ENCODE measurements at regions not wholly inside any gene's neighbourhood (a gene's known extent, or its start where the extent isn't known, plus 50 kb on each side); places are given as distances from the start of the nearest gene placed in this dataset.
A peak's percentile ranks its signal among the peaks of the same experiment; 100 is the strongest.

DNA sequence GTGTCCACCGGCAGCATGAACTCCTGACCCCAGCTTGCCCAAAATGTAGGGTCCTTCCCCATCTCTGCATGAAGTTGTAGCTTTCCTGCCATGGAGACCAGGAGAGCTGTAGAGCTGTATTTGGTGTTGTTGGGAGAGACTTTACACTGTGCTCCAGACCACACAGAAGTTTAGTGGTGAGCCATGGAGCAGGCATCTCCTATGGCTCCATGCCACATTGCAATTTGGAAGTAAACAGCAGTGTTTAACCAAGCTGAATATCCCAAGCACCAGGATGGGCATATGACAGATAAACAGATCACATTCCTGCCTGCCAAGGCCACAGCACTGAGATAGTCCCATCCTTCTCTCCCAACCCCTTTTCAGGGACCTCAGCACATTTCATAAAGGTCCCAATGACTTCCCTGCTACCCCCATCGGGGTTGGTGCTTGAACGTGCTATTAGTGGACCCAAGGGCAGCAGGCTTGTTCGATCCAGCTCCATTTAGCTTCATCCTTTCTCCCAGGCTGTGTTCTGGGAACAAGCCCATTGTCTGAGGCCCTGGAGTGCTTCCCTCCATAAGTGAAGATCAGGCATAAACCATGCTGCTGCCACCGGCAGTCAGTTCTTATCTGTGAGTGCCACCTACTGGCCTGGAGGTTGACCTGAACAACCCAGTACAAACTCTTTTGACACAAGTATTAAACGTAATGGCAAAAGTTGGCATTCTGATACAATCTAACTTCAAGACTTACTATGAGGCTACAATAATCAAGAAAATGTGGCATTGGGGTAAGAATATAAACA is 172.3 kb upstream of the ATXN7L3B start:
- Histone ChIP-seq H3K4me2 (no peak overlapping the region), H3K9me3 (peaks cover 23% of the 10 kb centered on the region; the same call in 2 of the 3 replicates), H3K4me1 (peaks cover 10% of the 10 kb centered on the region), H3K27ac (peak overlapping the region in 1 of 2 experiments; percentile 28; a peak in 2 of 6 replicates), H3K4me3 (no peak overlapping the region)
- CTCF ChIA-PET = interaction anchor here (0.8 to 1.3 kb wide), 2 partner anchors 8 to 10 kb away, joined by 3 to 5 read pairs; no protein-coding TSS in a partner anchor
- ATAC-seq (peak; percentile 30 to 86; a peak in 4 of 6 replicates), DNase-seq (ENCODE audit: low read depth in 1 of 2, low spot score in 1 of 2) (peak in 1 of 2 experiments; percentile 54), FAIRE-seq (no peak)
- POLR2A ChIA-PET = no interaction called here
- 58% methylated on average over 6 of the region's 6 CpGs for WGBS (ENCODE audit: missing lambda C conversion rate)
- TF ChIP-seq RAD21 (conservative IDR thresholded peaks at IDR 0.05 in 1 of 2, IDR thresholded peaks at IDR 0.05 in 1 of 2) (peak in 1 of 2 experiments; percentile 65; a peak in 2 of 5 replicates), USF2 (IDR thresholded peaks at IDR 0.05) (no peak)
- TF ChIP-seq, protein P1, sequence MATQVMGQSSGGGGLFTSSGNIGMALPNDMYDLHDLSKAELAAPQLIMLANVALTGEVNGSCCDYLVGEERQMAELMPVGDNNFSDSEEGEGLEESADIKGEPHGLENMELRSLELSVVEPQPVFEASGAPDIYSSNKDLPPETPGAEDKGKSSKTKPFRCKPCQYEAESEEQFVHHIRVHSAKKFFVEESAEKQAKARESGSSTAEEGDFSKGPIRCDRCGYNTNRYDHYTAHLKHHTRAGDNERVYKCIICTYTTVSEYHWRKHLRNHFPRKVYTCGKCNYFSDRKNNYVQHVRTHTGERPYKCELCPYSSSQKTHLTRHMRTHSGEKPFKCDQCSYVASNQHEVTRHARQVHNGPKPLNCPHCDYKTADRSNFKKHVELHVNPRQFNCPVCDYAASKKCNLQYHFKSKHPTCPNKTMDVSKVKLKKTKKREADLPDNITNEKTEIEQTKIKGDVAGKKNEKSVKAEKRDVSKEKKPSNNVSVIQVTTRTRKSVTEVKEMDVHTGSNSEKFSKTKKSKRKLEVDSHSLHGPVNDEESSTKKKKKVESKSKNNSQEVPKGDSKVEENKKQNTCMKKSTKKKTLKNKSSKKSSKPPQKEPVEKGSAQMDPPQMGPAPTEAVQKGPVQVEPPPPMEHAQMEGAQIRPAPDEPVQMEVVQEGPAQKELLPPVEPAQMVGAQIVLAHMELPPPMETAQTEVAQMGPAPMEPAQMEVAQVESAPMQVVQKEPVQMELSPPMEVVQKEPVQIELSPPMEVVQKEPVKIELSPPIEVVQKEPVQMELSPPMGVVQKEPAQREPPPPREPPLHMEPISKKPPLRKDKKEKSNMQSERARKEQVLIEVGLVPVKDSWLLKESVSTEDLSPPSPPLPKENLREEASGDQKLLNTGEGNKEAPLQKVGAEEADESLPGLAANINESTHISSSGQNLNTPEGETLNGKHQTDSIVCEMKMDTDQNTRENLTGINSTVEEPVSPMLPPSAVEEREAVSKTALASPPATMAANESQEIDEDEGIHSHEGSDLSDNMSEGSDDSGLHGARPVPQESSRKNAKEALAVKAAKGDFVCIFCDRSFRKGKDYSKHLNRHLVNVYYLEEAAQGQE (IDR thresholded peaks at IDR 0.05) = no peak

DNA sequence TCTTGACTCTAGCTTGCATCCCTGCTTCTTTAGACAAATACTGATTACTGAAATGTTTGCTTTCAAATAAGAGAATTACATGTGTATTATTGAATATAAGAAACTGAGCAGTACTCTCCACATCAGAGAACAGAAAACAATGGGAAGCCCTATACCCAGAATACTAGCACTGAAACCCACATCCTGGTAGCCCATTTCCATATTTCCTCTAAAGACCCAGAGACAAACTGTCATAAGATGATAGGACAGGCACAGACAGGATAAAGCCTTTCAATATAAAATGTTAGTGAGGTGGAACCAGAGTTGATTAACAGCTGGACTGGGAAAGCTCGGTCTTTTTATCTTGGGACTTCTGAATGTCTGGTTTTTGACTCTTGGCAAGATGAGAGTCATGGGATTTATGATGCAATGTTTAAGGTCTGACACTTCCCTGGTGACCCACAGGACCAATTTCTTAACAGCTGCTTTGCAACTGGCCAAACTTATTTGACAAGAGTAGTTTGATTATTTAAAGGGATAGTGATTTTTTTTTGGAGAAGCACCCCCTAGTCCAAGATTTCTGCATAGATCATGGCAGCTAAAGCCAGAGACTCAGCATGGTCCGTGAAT is 166.9 kb upstream of the ATXN7L3B start:
- Histone ChIP-seq H3K4me1 (peaks cover 15% of the 10 kb centered on the region), H3K9me3 (peaks cover 19% of the 10 kb centered on the region; the same call in 1 of the 3 replicates), H3K27ac (peak overlapping the region; percentile 65 to 82), H3K4me2 (peak overlapping the region; percentile 42), H3K4me3 (no peak overlapping the region)
- peak; percentile 36 for FAIRE-seq
- CTCF ChIA-PET = interaction anchor here (0.7 to 1.7 kb wide), 4 partner anchors 10 to 102 kb away, joined by 3 to 6 read pairs (median 4); no protein-coding TSS in a partner anchor
- TF ChIP-seq GATA3 (IDR thresholded peaks at IDR 0.05; ENCODE audit: borderline replicate concordance) = peak; percentile 50; the same call in 1 of the 2 replicates
- TF ChIP-seq HES2 (IDR thresholded peaks at IDR 0.05) = peak; percentile 88
- TF ChIP-seq EP300 (IDR thresholded peaks at IDR 0.05) = peak; percentile 77 to 78; a peak in 3 of 5 replicates
- TF ChIP-seq SMC3 (IDR thresholded peaks at IDR 0.05) = peak; percentile 37; the same call in 2 of the 3 replicates
- TF ChIP-seq RCOR1 (IDR thresholded peaks at IDR 0.05; ENCODE audit: low read depth, low read length) = no peak
- no peak for TF ChIP-seq TFCP2L1 (CRISPR knock-in tag; IDR thresholded peaks at IDR 0.05)
- no peak for TF ChIP-seq ZFP36 (IDR thresholded peaks at IDR 0.05; ENCODE audit: borderline replicate concordance, partially characterized antibody)
- peak in 1 of 2 experiments; percentile 52; a peak in 2 of 5 replicates for TF ChIP-seq RAD21 (conservative IDR thresholded peaks at IDR 0.05 in 1 of 2, IDR thresholded peaks at IDR 0.05 in 1 of 2)
- peak; percentile 93 for TF ChIP-seq CEBPB (IDR thresholded peaks at IDR 0.05)
- TF ChIP-seq, protein P2, sequence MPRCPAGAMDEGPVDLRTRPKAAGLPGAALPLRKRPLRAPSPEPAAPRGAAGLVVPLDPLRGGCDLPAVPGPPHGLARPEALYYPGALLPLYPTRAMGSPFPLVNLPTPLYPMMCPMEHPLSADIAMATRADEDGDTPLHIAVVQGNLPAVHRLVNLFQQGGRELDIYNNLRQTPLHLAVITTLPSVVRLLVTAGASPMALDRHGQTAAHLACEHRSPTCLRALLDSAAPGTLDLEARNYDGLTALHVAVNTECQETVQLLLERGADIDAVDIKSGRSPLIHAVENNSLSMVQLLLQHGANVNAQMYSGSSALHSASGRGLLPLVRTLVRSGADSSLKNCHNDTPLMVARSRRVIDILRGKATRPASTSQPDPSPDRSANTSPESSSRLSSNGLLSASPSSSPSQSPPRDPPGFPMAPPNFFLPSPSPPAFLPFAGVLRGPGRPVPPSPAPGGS (IDR thresholded peaks at IDR 0.05) = 0 out of 3 replicates have a peak, but pooled peaks have one; percentile 65
- TF ChIP-seq JUN (IDR thresholded peaks at IDR 0.05) = peak; percentile 75 to 79; a peak in 3 of 5 replicates
- peak; percentile 94 for TF ChIP-seq JUNB (IDR thresholded peaks at IDR 0.05)
- TF ChIP-seq FOSL2 (IDR thresholded peaks at IDR 0.05) = peak; percentile 84
- peak; percentile 93 for TF ChIP-seq FOSL2 (CRISPR knock-in tag; IDR thresholded peaks at IDR 0.05)
- DNase-seq (ENCODE audit: low read depth in 1 of 2, low spot score in 1 of 2) = peak in 1 of 2 experiments; percentile 80
- ATAC-seq = peak; percentile 64 to 92
- 20% methylated on average over 2 of the region's 2 CpGs for WGBS (ENCODE audit: missing lambda C conversion rate)
- POLR2A ChIA-PET = no interaction called here

Measured in A549 (cell line).